Nephron (organoid): ENCODE measurements at regions not wholly inside any gene's neighbourhood (a gene's known extent, or its start where the extent isn't known, plus 50 kb on each side); places are given as distances from the start of the nearest gene placed in this dataset.

Experiments
- H3K27ac Mint-ChIP-seq, 3 experiments: 2 replicates each; pipeline ENCODE4 v1.8.0; 2020; ENCODE audit warnings: mixed read lengths in 3 of 3, mild to moderate bottlenecking in 2 of 3, moderate library complexity in 1 of 3
- H3K27me3 Mint-ChIP-seq: 2 replicates; pipeline ENCODE4 v1.8.0; 2021; ENCODE audit warnings: low read depth, mild to moderate bottlenecking, moderate library complexity, mixed read lengths
- H3K36me3 Mint-ChIP-seq: 2 replicates; pipeline ENCODE4 v1.8.0; 2020; ENCODE audit warnings: low read depth, mixed read lengths
- H3K4me1 Mint-ChIP-seq: 2 replicates; pipeline ENCODE4 v1.8.0; 2020; ENCODE audit warnings: mixed read lengths
- H3K4me3 Mint-ChIP-seq, 3 experiments: 2 replicates each; pipeline ENCODE4 v1.8.0; 2020; ENCODE audit warnings: mild to moderate bottlenecking in 3 of 3, mixed read lengths in 3 of 3, moderate library complexity in 2 of 3
- H3K9me3 Mint-ChIP-seq: 2 replicates; pipeline ENCODE4 v1.8.0; 2020; ENCODE audit warnings: mixed read lengths
- CTCF ChIP-seq, 3 experiments: fragments of 200-600 bp; sonication (generic); IDR thresholded peaks; one replicate each; pipeline ENCODE4 v1.5.0; 2021; ENCODE audit warnings: antibody characterized with exemption in 3 of 3; ENCODE audit not compliant: unreplicated experiment in 3 of 3

GRCh38 chr1:23615423-23615822 lies 56.1 kb upstream of the ID3 start:
- H3K27me3 Mint-ChIP-seq: peaks cover 51% of the 10 kb centered on the region
- H3K36me3 Mint-ChIP-seq: no peaks in the 10 kb centered on the region
- peaks cover 2% of the 10 kb centered on the region for H3K9me3 Mint-ChIP-seq
- no peak for TF ChIP-seq CTCF (IDR thresholded peaks at IDR 0.05; ENCODE audit: unreplicated experiment in 3 of 3)
- H3K27ac Mint-ChIP-seq: no peak overlapping the region
- no peak overlapping the region for H3K4me3 Mint-ChIP-seq
- H3K4me1 Mint-ChIP-seq: peaks cover 4% of the 10 kb centered on the region

- no peak for TF ChIP-seq CTCF (IDR thresholded peaks at IDR 0.05; ENCODE audit: unreplicated experiment in 3 of 3)
- Mint-ChIP-seq H3K4me1 (no peaks in the 10 kb centered on the region), H3K27me3 (peaks cover 40% of the 10 kb centered on the region), H3K9me3 (peaks cover 2% of the 10 kb centered on the region), H3K4me3 (no peak overlapping the region), H3K36me3 (no peaks in the 10 kb centered on the region), H3K27ac (no peak overlapping the region)
Measured at GRCh38 chr1:23614032-23614660, 54.8 kb upstream of the ID3 start.

GRCh38 chr1:23613191-23614031 lies 54.1 kb upstream of the ID3 start:
- peaks cover 33% of the 10 kb centered on the region for H3K27me3 Mint-ChIP-seq
- H3K9me3 Mint-ChIP-seq: peaks cover 2% of the 10 kb centered on the region
- no peaks in the 10 kb centered on the region for H3K4me1 Mint-ChIP-seq
- TF ChIP-seq CTCF (IDR thresholded peaks at IDR 0.05; ENCODE audit: unreplicated experiment in 3 of 3): no peak
- no peak overlapping the region for H3K4me3 Mint-ChIP-seq
- no peaks in the 10 kb centered on the region for H3K36me3 Mint-ChIP-seq
- H3K27ac Mint-ChIP-seq: no peak overlapping the region

GRCh38 chr1:23611601-23612327 lies 52.5 kb upstream of the ID3 start:
- H3K4me3 Mint-ChIP-seq: no peak overlapping the region
- H3K9me3 Mint-ChIP-seq: no peaks in the 10 kb centered on the region

GRCh38 chr1:23610677-23611076 lies 51.4 kb upstream of the ID3 start:
- H3K4me3 Mint-ChIP-seq: no peak overlapping the region
- no peaks in the 10 kb centered on the region for H3K4me1 Mint-ChIP-seq
- TF ChIP-seq CTCF (IDR thresholded peaks at IDR 0.05; ENCODE audit: unreplicated experiment in 3 of 3): no peak
- no peaks in the 10 kb centered on the region for H3K36me3 Mint-ChIP-seq
- H3K9me3 Mint-ChIP-seq: no peaks in the 10 kb centered on the region
- H3K27me3 Mint-ChIP-seq: peaks cover 9% of the 10 kb centered on the region
- no peak overlapping the region for H3K27ac Mint-ChIP-seq

More at GRCh38 chr1:23611601-23612327, 52.5 kb upstream of the ID3 start:
- TF ChIP-seq CTCF (IDR thresholded peaks at IDR 0.05; ENCODE audit: unreplicated experiment in 3 of 3): no peak
- Mint-ChIP-seq H3K4me1 (no peaks in the 10 kb centered on the region), H3K27me3 (peaks cover 18% of the 10 kb centered on the region), H3K27ac (peak overlapping the region in 1 of 3 experiments; percentile 33), H3K36me3 (no peaks in the 10 kb centered on the region)
